H1 (cell line): ENCODE measurements at regions not wholly inside any gene's neighbourhood (a gene's known extent, or its start where the extent isn't known, plus 50 kb on each side); places are given as distances from the start of the nearest gene placed in this dataset.

Experiments
- GABPA ChIP-seq: IDR thresholded peaks from 2 replicates; pipeline ENCODE4 v1.6.1; 2011; ENCODE audit warnings: mild to moderate bottlenecking, low read length, moderate library complexity, borderline replicate concordance; ENCODE audit not compliant: insufficient read depth
- POLR2AphosphoS5 ChIP-seq: IDR thresholded peaks from 2 replicates; pipeline ENCODE4 v1.6.1; 2011; ENCODE audit warnings: low read depth, low read length
- SIN3A ChIP-seq, 2 experiments: IDR thresholded peaks in 1 of 2; conservative IDR thresholded peaks in 1 of 2; 2 replicates each; pipeline ENCODE4 v1.6.1; 2011 to 2012; ENCODE audit warnings: low read length in 2 of 2, improper control_type of control experiment in 1 of 2, low read depth in 1 of 2, mild to moderate bottlenecking in 1 of 2
- SIX5 ChIP-seq: IDR thresholded peaks from 2 replicates; pipeline ENCODE4 v1.6.1; 2011; ENCODE audit warnings: mild to moderate bottlenecking, low read depth, low read length
- SRF ChIP-seq: IDR thresholded peaks from 2 replicates; pipeline ENCODE4 v1.6.1; 2011; ENCODE audit warnings: mild to moderate bottlenecking, low read depth, low read length, moderate library complexity
- TF ChIP-seq, protein P1 (sequence below), 3 experiments: IDR thresholded peaks; 1 replicate in 2 of 3; 2 replicates in 1 of 3; pipeline versions ENCODE4 v1.5.1 to v1.6.1; 2011; ENCODE audit warnings: low read length in 3 of 3, mild to moderate bottlenecking in 3 of 3, inconsistent platforms in 2 of 3, low read depth in 1 of 3, moderate library complexity in 1 of 3; ENCODE audit not compliant: insufficient read depth in 1 of 3; ENCODE audit errors: control extremely low read depth in 1 of 3

DNA sequence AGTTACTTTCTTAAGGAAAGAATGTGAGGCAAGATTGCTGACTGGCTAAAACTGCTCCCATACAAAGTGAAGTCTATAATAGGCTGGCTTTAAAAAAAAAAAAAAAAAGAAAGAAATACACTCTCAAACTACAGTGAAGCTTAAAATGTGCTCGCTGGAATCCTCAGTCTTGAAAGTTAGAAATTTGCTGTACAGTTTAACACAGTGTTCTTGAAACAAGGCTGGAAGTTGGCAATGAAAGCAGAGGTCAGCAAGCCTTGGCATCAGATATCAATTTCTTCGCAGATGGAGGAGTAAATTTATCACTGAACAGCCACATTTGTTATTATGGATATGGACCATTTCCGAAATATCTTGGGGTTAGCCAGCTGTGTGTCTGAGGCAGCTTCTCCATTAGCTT lies 392.9 kb downstream of the ZNF516 start:
- TF ChIP-seq GABPA (no peak), POLR2AphosphoS5 (no peak), SIN3A (conservative IDR thresholded peaks at IDR 0.05 in 1 of 2, IDR thresholded peaks at IDR 0.05 in 1 of 2; ENCODE audit: low read depth in 1 of 2, low read length in 2 of 2) (no peak), SIX5 (no peak), SRF (no peak)
- TF ChIP-seq, protein P1, sequence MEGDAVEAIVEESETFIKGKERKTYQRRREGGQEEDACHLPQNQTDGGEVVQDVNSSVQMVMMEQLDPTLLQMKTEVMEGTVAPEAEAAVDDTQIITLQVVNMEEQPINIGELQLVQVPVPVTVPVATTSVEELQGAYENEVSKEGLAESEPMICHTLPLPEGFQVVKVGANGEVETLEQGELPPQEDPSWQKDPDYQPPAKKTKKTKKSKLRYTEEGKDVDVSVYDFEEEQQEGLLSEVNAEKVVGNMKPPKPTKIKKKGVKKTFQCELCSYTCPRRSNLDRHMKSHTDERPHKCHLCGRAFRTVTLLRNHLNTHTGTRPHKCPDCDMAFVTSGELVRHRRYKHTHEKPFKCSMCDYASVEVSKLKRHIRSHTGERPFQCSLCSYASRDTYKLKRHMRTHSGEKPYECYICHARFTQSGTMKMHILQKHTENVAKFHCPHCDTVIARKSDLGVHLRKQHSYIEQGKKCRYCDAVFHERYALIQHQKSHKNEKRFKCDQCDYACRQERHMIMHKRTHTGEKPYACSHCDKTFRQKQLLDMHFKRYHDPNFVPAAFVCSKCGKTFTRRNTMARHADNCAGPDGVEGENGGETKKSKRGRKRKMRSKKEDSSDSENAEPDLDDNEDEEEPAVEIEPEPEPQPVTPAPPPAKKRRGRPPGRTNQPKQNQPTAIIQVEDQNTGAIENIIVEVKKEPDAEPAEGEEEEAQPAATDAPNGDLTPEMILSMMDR (IDR thresholded peaks at IDR 0.05; ENCODE audit: control extremely low read depth in 1 of 3, insufficient read depth in 1 of 3, low read depth in 1 of 3, low read length in 3 of 3), result no peak
